ENCODE measurements at regions not wholly inside any gene's neighbourhood (a gene's known extent, or its start where the extent isn't known, plus 50 kb on each side); places are given as distances from the start of the nearest gene placed in this dataset.

- TF ChIP-seq CTCF (IDR thresholded peaks at IDR 0.05) = no peak
- TF ChIP-seq POLR2A (IDR thresholded peaks at IDR 0.05) = no peak
These were observed 113.1 kb upstream of the REG3A start for GRCh38 chr2:79272616-79273015.

Measured in adrenal gland (tissue), 5 donors.